ENCODE measurements at regions not wholly inside any gene's neighbourhood (a gene's known extent, or its start where the extent isn't known, plus 50 kb on each side); places are given as distances from the start of the nearest gene placed in this dataset.
"Not testable (repeated sequence)": the region's sequence is repeated elsewhere in the genome, so short reads cannot be mapped to it uniquely, and the experiment has no call there.

- no peak for DNase-seq
Observed at GRCh38 chr6:27531772-27532459, 59.0 kb upstream of the ZNF184 start.

- DNase-seq, result not testable (repeated sequence)
Observed at GRCh38 chr6:27529796-27530195, 56.9 kb upstream of the ZNF184 start.

GRCh38 chr6:27528714-27529113 lies 55.8 kb upstream of the ZNF184 start:
- DNase-seq, result no peak

Measured in CD4-positive, alpha-beta T cell treated with Interleukin-17A for 1 hour (primary cell).